RWPE2 (cell line): ENCODE measurements at regions not wholly inside any gene's neighbourhood (a gene's known extent, or its start where the extent isn't known, plus 50 kb on each side); places are given as distances from the start of the nearest gene placed in this dataset.

ENCODE experiments used
- ATAC-seq: fragments of 200-7000 bp; cut with Tn5 transposase; 3 replicates; pipeline ENCODE4 v1.9.1; 2021; ENCODE audit warnings: low read depth
- DNase-seq: peaks from one replicate; pipeline ENCODE4 v3.0.0-alpha.2; 2020; ENCODE audit warnings: low spot score
- H3K27ac ChIP-seq: fragments of 450-650 bp; 2 replicates; pipeline ENCODE4 v1.5.1; 2017; ENCODE audit warnings: mild to moderate bottlenecking; ENCODE audit not compliant: poor library complexity, severe bottlenecking
- H3K27me3 ChIP-seq: fragments of 250-450 bp; sonication (Bioruptor Pico); 2 replicates; pipeline ENCODE4 v1.5.1; 2021; ENCODE audit warnings: mild to moderate bottlenecking, moderate library complexity; ENCODE audit not compliant: insufficient read depth, poor library complexity, severe bottlenecking
- H3K36me3 ChIP-seq: fragments of 250-450 bp; sonication (Bioruptor Pico); 2 replicates; pipeline ENCODE4 v1.5.1; 2020; ENCODE audit warnings: low read depth, mild to moderate bottlenecking, moderate library complexity
- H3K4me1 ChIP-seq: fragments of 250-450 bp; sonication (Bioruptor Pico); 2 replicates; pipeline ENCODE4 v1.5.1; 2021; ENCODE audit warnings: mild to moderate bottlenecking, moderate library complexity; ENCODE audit not compliant: insufficient read depth, poor library complexity, severe bottlenecking
- H3K4me3 ChIP-seq: fragments of 250-450 bp; sonication (Bioruptor Pico); 2 replicates; pipeline ENCODE4 v1.5.1; 2021; ENCODE audit warnings: mild to moderate bottlenecking, moderate library complexity; ENCODE audit not compliant: severe bottlenecking
- H3K9me3 ChIP-seq: fragments of 250-450 bp; sonication (Bioruptor Pico); 2 replicates; pipeline ENCODE4 v1.5.1; 2021; ENCODE audit warnings: mild to moderate bottlenecking, moderate library complexity; ENCODE audit not compliant: severe bottlenecking
- TF ChIP-seq, protein P1 (sequence below): fragments of 450-650 bp; IDR thresholded peaks from one replicate; pipeline ENCODE4 v1.5.1; 2017; ENCODE audit warnings: mild to moderate bottlenecking, moderate library complexity; ENCODE audit not compliant: poor library complexity, severe bottlenecking

DNA sequence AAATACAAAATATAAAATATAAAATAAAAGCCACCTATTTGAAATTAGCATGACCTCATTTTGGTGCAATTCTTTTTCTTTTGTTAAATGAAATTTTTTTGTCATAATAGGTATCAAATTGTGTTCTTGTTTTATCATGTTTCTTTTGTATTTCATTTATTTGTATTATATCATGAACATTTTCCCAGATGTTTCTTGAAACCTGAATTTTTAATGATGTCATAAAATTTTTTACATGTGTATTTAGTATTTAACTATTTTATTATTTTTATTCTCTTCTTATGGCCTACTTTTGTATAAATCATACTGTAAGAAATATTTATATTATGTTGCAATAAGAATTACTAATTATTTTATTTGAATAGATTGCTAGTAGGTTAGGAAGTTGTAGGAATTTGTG, 361.7 kb downstream of the TMEM161B start:
- Histone ChIP-seq H3K4me3 (no peak overlapping the region), H3K9me3 (no peaks in the 10 kb centered on the region), H3K27ac (no peak overlapping the region), H3K4me1 (no peaks in the 10 kb centered on the region), H3K27me3 (peaks cover 9% of the 10 kb centered on the region), H3K36me3 (no peaks in the 10 kb centered on the region)
- ATAC-seq (no peak), DNase-seq (no peak)
- TF ChIP-seq, protein P1, sequence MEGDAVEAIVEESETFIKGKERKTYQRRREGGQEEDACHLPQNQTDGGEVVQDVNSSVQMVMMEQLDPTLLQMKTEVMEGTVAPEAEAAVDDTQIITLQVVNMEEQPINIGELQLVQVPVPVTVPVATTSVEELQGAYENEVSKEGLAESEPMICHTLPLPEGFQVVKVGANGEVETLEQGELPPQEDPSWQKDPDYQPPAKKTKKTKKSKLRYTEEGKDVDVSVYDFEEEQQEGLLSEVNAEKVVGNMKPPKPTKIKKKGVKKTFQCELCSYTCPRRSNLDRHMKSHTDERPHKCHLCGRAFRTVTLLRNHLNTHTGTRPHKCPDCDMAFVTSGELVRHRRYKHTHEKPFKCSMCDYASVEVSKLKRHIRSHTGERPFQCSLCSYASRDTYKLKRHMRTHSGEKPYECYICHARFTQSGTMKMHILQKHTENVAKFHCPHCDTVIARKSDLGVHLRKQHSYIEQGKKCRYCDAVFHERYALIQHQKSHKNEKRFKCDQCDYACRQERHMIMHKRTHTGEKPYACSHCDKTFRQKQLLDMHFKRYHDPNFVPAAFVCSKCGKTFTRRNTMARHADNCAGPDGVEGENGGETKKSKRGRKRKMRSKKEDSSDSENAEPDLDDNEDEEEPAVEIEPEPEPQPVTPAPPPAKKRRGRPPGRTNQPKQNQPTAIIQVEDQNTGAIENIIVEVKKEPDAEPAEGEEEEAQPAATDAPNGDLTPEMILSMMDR = no peak

GRCh38 chr5:87900419-87900818, 368.2 kb downstream of the TMEM161B start:
- H3K27ac ChIP-seq = no peak overlapping the region
- ATAC-seq = no peak
- TF ChIP-seq, protein P1 = no peak
- peaks cover 32% of the 10 kb centered on the region for H3K27me3 ChIP-seq
- H3K9me3 ChIP-seq = no peaks in the 10 kb centered on the region
- H3K4me3 ChIP-seq = no peak overlapping the region
- DNase-seq = no peak
- H3K36me3 ChIP-seq = no peaks in the 10 kb centered on the region
- H3K4me1 ChIP-seq = no peaks in the 10 kb centered on the region

DNA sequence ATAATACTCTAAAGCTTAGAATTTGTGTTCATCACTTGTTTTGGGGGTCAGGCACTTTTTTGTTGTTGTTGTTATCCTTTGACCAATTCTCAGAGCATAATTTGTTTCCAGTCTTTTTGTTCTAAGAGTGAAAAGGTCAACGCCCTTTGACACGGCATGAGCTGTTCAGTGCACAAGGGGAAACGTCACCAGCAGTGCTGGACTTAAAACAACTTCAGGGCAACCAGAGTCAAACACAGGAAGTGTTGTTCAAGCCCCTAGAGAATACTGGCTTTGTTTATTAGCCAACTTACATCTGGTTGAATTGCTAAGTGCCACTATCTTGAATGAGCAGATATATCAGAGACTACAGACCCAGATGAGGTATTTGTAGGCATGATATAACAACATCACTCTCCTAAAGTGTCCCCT, 368.9 kb downstream of the TMEM161B start:
- no peak for ATAC-seq
- Histone ChIP-seq H3K36me3 (no peaks in the 10 kb centered on the region), H3K4me1 (no peaks in the 10 kb centered on the region), H3K9me3 (no peaks in the 10 kb centered on the region), H3K27me3 (peaks cover 35% of the 10 kb centered on the region), H3K27ac (no peak overlapping the region), H3K4me3 (no peak overlapping the region)
- no peak for DNase-seq
- TF ChIP-seq, protein P1 = no peak

GRCh38 chr5:87899208-87899661, 369.4 kb downstream of the TMEM161B start:
- H3K36me3 ChIP-seq = no peaks in the 10 kb centered on the region

GRCh38 chr5:87898574-87898973, 370.1 kb downstream of the TMEM161B start:
- H3K9me3 ChIP-seq = no peaks in the 10 kb centered on the region
- TF ChIP-seq, protein P1 = no peak
- DNase-seq = no peak
- ATAC-seq = no peak
- no peaks in the 10 kb centered on the region for H3K4me1 ChIP-seq
- H3K4me3 ChIP-seq = no peak overlapping the region
- H3K27ac ChIP-seq = no peak overlapping the region
- peaks cover 35% of the 10 kb centered on the region for H3K27me3 ChIP-seq
- no peaks in the 10 kb centered on the region for H3K36me3 ChIP-seq

More at GRCh38 chr5:87899208-87899661, 369.4 kb downstream of the TMEM161B start:
- H3K9me3 ChIP-seq = no peaks in the 10 kb centered on the region
- H3K4me1 ChIP-seq = no peaks in the 10 kb centered on the region
- TF ChIP-seq, protein P1 = no peak
- H3K27me3 ChIP-seq = peaks cover 35% of the 10 kb centered on the region
- H3K27ac ChIP-seq = no peak overlapping the region
- H3K4me3 ChIP-seq = no peak overlapping the region
- ATAC-seq = no peak
- no peak for DNase-seq
